ENCODE measurements at regions not wholly inside any gene's neighbourhood (a gene's known extent, or its start where the extent isn't known, plus 50 kb on each side); places are given as distances from the start of the nearest gene placed in this dataset.

- POLR2A ChIA-PET = no interaction called here
These were observed 343.7 kb downstream of the RPS24 start for GRCh38 chr10:78377356-78377755.

GRCh38 chr10:78378192-78378591, 344.5 kb downstream of the RPS24 start:
- Histone ChIP-seq H3K4me1 (ENCODE audit: insufficient read depth, low read length, poor library complexity, severe bottlenecking) (no peaks in the 10 kb centered on the region), H3K27ac (ENCODE audit: low read depth, low read length, poor library complexity, severe bottlenecking) (no peak overlapping the region), H4K20me1 (ENCODE audit: insufficient read depth, low read length) (no peaks in the 10 kb centered on the region), H3K4me3 (ENCODE audit: low read depth, low read length, poor library complexity, severe bottlenecking) (no peak overlapping the region), H3K9me3 (ENCODE audit: low read length) (no peaks in the 10 kb centered on the region), H3K4me2 (ENCODE audit: low read length) (no peak overlapping the region), H3K36me3 (ENCODE audit: insufficient read depth, low read length) (no peaks in the 10 kb centered on the region), H2AFZ (ENCODE audit: low read length) (no peak overlapping the region), H3K9me2 (ENCODE audit: insufficient read depth, low read length) (no peaks in the 10 kb centered on the region), H3K79me2 (ENCODE audit: insufficient read depth, low read depth, low read length) (no peaks in the 10 kb centered on the region)
- intact Hi-C loops (cut with micrococcal nuclease; ENCODE audit: unreplicated experiment) = no loop called here
- POLR2A ChIA-PET = no interaction called here
- DNase-seq (ENCODE audit: low spot score) = no peak
- no peak for TF ChIP-seq CTCF (conservative IDR thresholded peaks at IDR 0.05; ENCODE audit: low read length)
- TF ChIP-seq EZH2phosphoT487 (IDR thresholded peaks at IDR 0.05; ENCODE audit: borderline replicate concordance, low read depth, low read length) = no peak
- CTCF ChIA-PET (ENCODE audit: unreplicated experiment) = no interaction called here
- no TSS peak for BruUV-seq (replicated peaks)

More at GRCh38 chr10:78377356-78377755, 343.7 kb downstream of the RPS24 start:
- H4K20me1 ChIP-seq (ENCODE audit: insufficient read depth, low read length) = no peaks in the 10 kb centered on the region
- no peaks in the 10 kb centered on the region for H3K9me3 ChIP-seq (ENCODE audit: low read length)
- CTCF ChIA-PET (ENCODE audit: unreplicated experiment) = no interaction called here
- TF ChIP-seq CTCF (conservative IDR thresholded peaks at IDR 0.05; ENCODE audit: low read length) (no peak), EZH2phosphoT487 (IDR thresholded peaks at IDR 0.05; ENCODE audit: borderline replicate concordance, low read depth, low read length) (no peak)
- no peaks in the 10 kb centered on the region for H3K4me1 ChIP-seq (ENCODE audit: insufficient read depth, low read length, poor library complexity, severe bottlenecking)
- no peak overlapping the region for H2AFZ ChIP-seq (ENCODE audit: low read length)
- H3K27ac ChIP-seq (ENCODE audit: low read depth, low read length, poor library complexity, severe bottlenecking) = no peak overlapping the region
- H3K4me2 ChIP-seq (ENCODE audit: low read length) = no peak overlapping the region
- DNase-seq (ENCODE audit: low spot score) = no peak
- H3K4me3 ChIP-seq (ENCODE audit: low read depth, low read length, poor library complexity, severe bottlenecking) = no peak overlapping the region
- H3K79me2 ChIP-seq (ENCODE audit: insufficient read depth, low read depth, low read length) = no peaks in the 10 kb centered on the region
- H3K36me3 ChIP-seq (ENCODE audit: insufficient read depth, low read length) = no peaks in the 10 kb centered on the region
- BruUV-seq (replicated peaks) = no TSS peak
- no peaks in the 10 kb centered on the region for H3K9me2 ChIP-seq (ENCODE audit: insufficient read depth, low read length)
- intact Hi-C loops (cut with micrococcal nuclease; ENCODE audit: unreplicated experiment) = no loop called here

- H3K9me2 ChIP-seq (ENCODE audit: insufficient read depth, low read length) = no peaks in the 10 kb centered on the region
- BruUV-seq (replicated peaks) = no TSS peak
- no peaks in the 10 kb centered on the region for H3K9me3 ChIP-seq (ENCODE audit: low read length)
- no peak for DNase-seq (ENCODE audit: low spot score)
- ChIA-PET CTCF (ENCODE audit: unreplicated experiment) (no interaction called here), POLR2A (no interaction called here)
- no peaks in the 10 kb centered on the region for H3K36me3 ChIP-seq (ENCODE audit: insufficient read depth, low read length)
- H3K27ac ChIP-seq (ENCODE audit: low read depth, low read length, poor library complexity, severe bottlenecking) = no peak overlapping the region
- no peak overlapping the region for H3K4me3 ChIP-seq (ENCODE audit: low read depth, low read length, poor library complexity, severe bottlenecking)
- H3K79me2 ChIP-seq (ENCODE audit: insufficient read depth, low read depth, low read length) = no peaks in the 10 kb centered on the region
- intact Hi-C loops (cut with micrococcal nuclease; ENCODE audit: unreplicated experiment) = no loop called here
- TF ChIP-seq CTCF (conservative IDR thresholded peaks at IDR 0.05; ENCODE audit: low read length) = peak; percentile 43; the same call in 1 of the 2 replicates
- no peak for TF ChIP-seq EZH2phosphoT487 (IDR thresholded peaks at IDR 0.05; ENCODE audit: borderline replicate concordance, low read depth, low read length)
- no peaks in the 10 kb centered on the region for H4K20me1 ChIP-seq (ENCODE audit: insufficient read depth, low read length)
- no peak overlapping the region for H3K4me2 ChIP-seq (ENCODE audit: low read length)
- no peaks in the 10 kb centered on the region for H3K4me1 ChIP-seq (ENCODE audit: insufficient read depth, low read length, poor library complexity, severe bottlenecking)
- H2AFZ ChIP-seq (ENCODE audit: low read length) = no peak overlapping the region
These were observed 347.4 kb downstream of the RPS24 start for GRCh38 chr10:78381107-78381506.

Data from OCI-LY7 (cell line).